ENCODE measurements at regions not wholly inside any gene's neighbourhood (a gene's known extent, or its start where the extent isn't known, plus 50 kb on each side); places are given as distances from the start of the nearest gene placed in this dataset.
"Not testable (repeated sequence)": the region's sequence is repeated elsewhere in the genome, so short reads cannot be mapped to it uniquely, and the experiment has no call there.

- H3K27ac Mint-ChIP-seq (ENCODE audit: unreplicated experiment) = no peak overlapping the region
- H3K36me3 Mint-ChIP-seq (ENCODE audit: unreplicated experiment) = no peaks in the 10 kb centered on the region
- H3K4me3 Mint-ChIP-seq (ENCODE audit: unreplicated experiment) = no peak overlapping the region
- no peaks in the 10 kb centered on the region for H3K4me1 Mint-ChIP-seq (ENCODE audit: unreplicated experiment)
- no peaks in the 10 kb centered on the region for H3K9me3 Mint-ChIP-seq (ENCODE audit: unreplicated experiment)
- no peak for DNase-seq (ENCODE audit: extremely low spot score, unreplicated experiment)
- no peak for TF ChIP-seq CTCF (IDR thresholded peaks at IDR 0.05)
- peaks cover 62% of the 10 kb centered on the region for H3K27me3 Mint-ChIP-seq (ENCODE audit: unreplicated experiment)
These were observed 113.4 kb upstream of the C2CD4B start for GRCh38 chr15:62278534-62278933.

GRCh38 chr15:62279041-62279440 is 114.0 kb upstream of the C2CD4B start:
- no peaks in the 10 kb centered on the region for H3K36me3 Mint-ChIP-seq (ENCODE audit: unreplicated experiment)
- H3K9me3 Mint-ChIP-seq (ENCODE audit: unreplicated experiment) = no peaks in the 10 kb centered on the region
- DNase-seq (ENCODE audit: extremely low spot score, unreplicated experiment) = no peak
- no peak for TF ChIP-seq CTCF (IDR thresholded peaks at IDR 0.05)
- no peak overlapping the region for H3K4me3 Mint-ChIP-seq (ENCODE audit: unreplicated experiment)
- H3K4me1 Mint-ChIP-seq (ENCODE audit: unreplicated experiment) = no peaks in the 10 kb centered on the region
- H3K27ac Mint-ChIP-seq (ENCODE audit: unreplicated experiment) = no peak overlapping the region
- H3K27me3 Mint-ChIP-seq (ENCODE audit: unreplicated experiment) = peaks cover 66% of the 10 kb centered on the region

- Mint-ChIP-seq H3K27ac (ENCODE audit: unreplicated experiment) (no peak overlapping the region), H3K27me3 (ENCODE audit: unreplicated experiment) (peaks cover 70% of the 10 kb centered on the region), H3K9me3 (ENCODE audit: unreplicated experiment) (no peaks in the 10 kb centered on the region), H3K36me3 (ENCODE audit: unreplicated experiment) (no peaks in the 10 kb centered on the region), H3K4me3 (ENCODE audit: unreplicated experiment) (no peak overlapping the region), H3K4me1 (ENCODE audit: unreplicated experiment) (no peaks in the 10 kb centered on the region)
- DNase-seq (ENCODE audit: extremely low spot score, unreplicated experiment) = no peak
- TF ChIP-seq CTCF (IDR thresholded peaks at IDR 0.05) = no peak
These were observed 115.5 kb upstream of the C2CD4B start for GRCh38 chr15:62280625-62281024.

GRCh38 chr15:62281801-62282200 is 116.7 kb upstream of the C2CD4B start:
- not testable (repeated sequence) for H3K9me3 Mint-ChIP-seq (ENCODE audit: unreplicated experiment); H3K4me1 Mint-ChIP-seq (ENCODE audit: unreplicated experiment)

GRCh38 chr15:62287066-62287857 is 122.2 kb upstream of the C2CD4B start:
- H3K27me3 Mint-ChIP-seq (ENCODE audit: unreplicated experiment) = peaks cover 69% of the 10 kb centered on the region
- H3K9me3 Mint-ChIP-seq (ENCODE audit: unreplicated experiment) = peaks cover 4% of the 10 kb centered on the region
- H3K36me3 Mint-ChIP-seq (ENCODE audit: unreplicated experiment) = no peaks in the 10 kb centered on the region
- H3K27ac Mint-ChIP-seq (ENCODE audit: unreplicated experiment) = no peak overlapping the region
- no peaks in the 10 kb centered on the region for H3K4me1 Mint-ChIP-seq (ENCODE audit: unreplicated experiment)
- no peak overlapping the region for H3K4me3 Mint-ChIP-seq (ENCODE audit: unreplicated experiment)
- DNase-seq (ENCODE audit: extremely low spot score, unreplicated experiment) = no peak
- no peak for TF ChIP-seq CTCF (IDR thresholded peaks at IDR 0.05)

More at GRCh38 chr15:62281801-62282200, 116.7 kb upstream of the C2CD4B start:
- not testable (repeated sequence) for H3K27ac Mint-ChIP-seq (ENCODE audit: unreplicated experiment); H3K36me3 Mint-ChIP-seq (ENCODE audit: unreplicated experiment); H3K4me3 Mint-ChIP-seq (ENCODE audit: unreplicated experiment); DNase-seq (ENCODE audit: extremely low spot score, unreplicated experiment)
- H3K27me3 Mint-ChIP-seq (ENCODE audit: unreplicated experiment) = peaks cover 75% of the 10 kb centered on the region

All from osteocyte (in vitro differentiated cells).